GM19238 (cell line): ENCODE measurements at regions not wholly inside any gene's neighbourhood (a gene's known extent, or its start where the extent isn't known, plus 50 kb on each side); places are given as distances from the start of the nearest gene placed in this dataset.

Experiments
- DNase-seq: peaks from one replicate; pipeline ENCODE4 v3.0.0; 2011; ENCODE audit warnings: low spot score; ENCODE audit not compliant: insufficient read length

DNA sequence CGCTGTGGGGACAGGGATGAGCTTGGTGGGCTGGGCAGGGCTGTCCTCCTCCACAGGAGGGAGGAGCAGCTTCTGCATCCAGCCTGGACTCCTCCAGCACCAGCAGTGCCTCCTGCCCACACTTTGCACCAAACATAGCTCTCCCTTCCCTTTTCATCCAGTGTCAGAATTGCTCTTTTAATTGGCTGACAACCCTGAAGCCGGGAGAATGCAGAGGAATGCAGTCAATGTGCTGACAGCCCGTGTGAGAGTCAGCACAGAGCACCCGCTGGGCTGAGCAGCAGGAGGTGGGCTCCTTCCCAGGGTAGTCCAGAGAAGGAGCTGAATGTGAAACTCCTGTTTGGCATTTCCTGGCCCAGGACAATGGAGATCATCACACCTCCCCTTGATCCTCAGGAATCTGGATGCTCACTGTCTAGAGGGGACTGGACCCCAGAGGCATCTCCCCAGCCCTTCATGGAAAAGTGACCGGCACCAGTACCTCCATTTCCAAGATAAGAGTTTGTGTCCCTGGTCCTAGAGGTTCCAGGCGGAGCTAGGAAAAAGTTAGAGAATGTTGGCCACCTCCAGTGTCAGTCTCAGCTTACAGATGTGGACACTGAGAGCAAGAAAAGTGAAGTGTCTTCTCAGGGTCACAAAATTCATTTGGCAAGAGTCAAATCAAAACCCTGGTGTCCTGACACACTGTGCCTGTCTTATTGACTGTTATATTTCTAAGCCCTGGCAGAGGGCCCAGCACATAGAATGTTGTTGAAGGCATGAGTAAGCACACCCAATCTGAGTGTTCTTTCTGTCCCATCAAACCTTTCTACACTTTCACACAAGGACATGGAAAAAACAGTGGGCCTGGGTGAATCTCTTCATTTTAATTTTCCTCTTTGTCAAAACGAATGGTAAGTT, 202.1 kb downstream of the SNX18 start:
- DNase-seq: no peak

DNA sequence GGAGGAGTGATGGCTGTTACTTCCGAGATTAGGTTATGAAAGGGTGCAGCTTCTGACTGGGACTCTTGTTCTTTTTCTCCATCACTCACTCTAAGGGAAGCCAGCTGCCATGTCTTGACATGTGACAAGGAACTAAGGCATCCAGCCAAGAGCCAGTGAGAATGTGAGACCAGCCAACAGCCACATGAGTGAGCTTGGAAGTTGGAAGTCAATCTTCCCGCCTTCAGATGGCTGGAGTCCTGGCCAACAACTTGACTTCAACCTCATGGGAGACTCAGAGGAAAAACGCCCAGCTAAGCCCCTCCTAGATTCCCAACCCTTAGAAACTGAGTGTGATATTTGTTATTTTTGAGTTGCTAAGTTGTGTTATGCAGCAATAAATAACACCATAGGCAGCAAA, 201.1 kb downstream of the SNX18 start:
- DNase-seq: no peak

- no peak for DNase-seq
These were observed 200.3 kb downstream of the SNX18 start for GRCh38 chr5:54717870-54718269.

DNA sequence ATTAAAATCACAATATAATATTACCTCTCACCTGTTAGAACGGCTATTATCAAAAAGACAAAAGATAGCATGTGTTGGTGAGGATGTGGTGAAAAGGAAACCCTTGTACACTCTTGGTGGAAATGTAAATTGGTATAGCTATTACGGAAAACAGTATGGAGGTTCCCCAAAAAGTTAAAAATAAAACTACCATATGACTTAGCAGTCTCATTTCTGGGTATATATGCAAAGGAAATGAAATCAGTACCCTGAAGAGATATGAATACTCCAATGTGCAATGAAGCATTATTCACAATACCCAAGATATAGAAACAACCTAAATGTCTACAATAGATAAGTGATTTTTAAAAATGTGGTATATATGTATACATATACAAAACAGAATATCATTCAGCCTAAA, 199.9 kb downstream of the SNX18 start:
- no peak for DNase-seq

GRCh38 chr5:54713923-54714581, 196.5 kb downstream of the SNX18 start:
- DNase-seq: no peak

- no peak for DNase-seq
These were observed 191.5 kb downstream of the SNX18 start for GRCh38 chr5:54709096-54709495.

DNA sequence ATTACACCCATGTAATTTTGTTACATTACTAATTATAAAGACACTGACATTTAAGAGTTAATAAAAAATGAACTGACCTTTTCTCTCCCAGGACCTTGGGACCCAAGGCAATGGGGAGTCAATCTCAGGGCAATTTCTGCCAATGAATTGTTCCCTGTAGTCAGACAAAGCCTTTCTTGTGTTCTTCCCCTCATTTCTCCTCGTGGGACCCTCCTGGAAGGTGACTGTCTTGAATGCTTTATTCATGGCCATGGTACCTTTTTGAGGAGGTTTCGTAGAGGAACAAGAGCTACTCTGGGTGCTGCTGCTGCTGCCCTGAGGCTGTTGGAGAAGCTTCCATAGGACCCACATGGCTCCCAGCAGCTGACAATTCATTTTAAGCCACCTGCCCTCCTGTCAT, 190.3 kb downstream of the SNX18 start:
- DNase-seq: no peak

- no peak for DNase-seq
These were observed 188.6 kb downstream of the SNX18 start for GRCh38 chr5:54705994-54706653.

GRCh38 chr5:54704825-54705224, 187.3 kb downstream of the SNX18 start:
- DNase-seq: no peak

GRCh38 chr5:54704333-54704732, 186.8 kb downstream of the SNX18 start:
- no peak for DNase-seq

DNA sequence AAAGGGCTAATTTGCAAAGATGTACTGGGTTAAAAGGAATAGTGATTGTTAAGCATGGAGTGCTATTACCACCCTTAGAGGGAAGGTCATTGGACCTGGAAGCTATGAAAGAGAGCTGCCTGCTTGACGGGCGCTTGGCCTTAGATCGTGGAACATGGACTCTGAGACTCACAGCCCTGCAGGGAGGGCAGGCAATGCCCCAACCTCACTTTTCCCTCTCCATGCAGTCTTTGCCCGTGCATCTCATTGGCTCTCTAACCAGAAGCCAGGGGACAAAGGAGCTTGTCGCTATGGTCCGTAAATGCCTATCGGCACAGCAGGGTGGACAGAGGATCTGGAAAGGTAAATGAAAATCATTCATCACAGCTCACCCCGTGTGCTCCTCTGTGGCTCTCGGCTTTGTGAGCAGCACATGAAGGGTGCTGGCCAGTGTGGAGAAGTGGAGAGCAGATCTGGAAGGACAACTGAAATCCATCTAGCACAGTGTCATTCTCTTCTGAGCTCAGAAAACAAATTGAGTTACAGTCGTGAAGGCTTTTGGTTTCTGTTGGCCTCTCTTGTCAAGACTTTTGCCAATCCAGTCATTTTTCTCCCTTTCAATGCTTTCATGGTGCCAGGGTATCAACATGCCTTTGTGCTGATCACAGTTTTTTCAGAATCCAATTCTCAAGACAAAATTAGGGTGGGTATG, 186.2 kb downstream of the SNX18 start:
- no peak for DNase-seq

GRCh38 chr5:54703133-54703532, 185.6 kb downstream of the SNX18 start:
- no peak for DNase-seq

- DNase-seq: no peak
These were observed 184.9 kb downstream of the SNX18 start for GRCh38 chr5:54702470-54702869.

GRCh38 chr5:54700986-54701578, 183.5 kb downstream of the SNX18 start:
- no peak for DNase-seq

GRCh38 chr5:54696931-54697330, 179.4 kb downstream of the SNX18 start:
- no peak for DNase-seq

- no peak for DNase-seq
These were observed 178.8 kb downstream of the SNX18 start for GRCh38 chr5:54696346-54696745.

GRCh38 chr5:54695198-54695966, 177.8 kb downstream of the SNX18 start:
- DNase-seq: no peak

DNA sequence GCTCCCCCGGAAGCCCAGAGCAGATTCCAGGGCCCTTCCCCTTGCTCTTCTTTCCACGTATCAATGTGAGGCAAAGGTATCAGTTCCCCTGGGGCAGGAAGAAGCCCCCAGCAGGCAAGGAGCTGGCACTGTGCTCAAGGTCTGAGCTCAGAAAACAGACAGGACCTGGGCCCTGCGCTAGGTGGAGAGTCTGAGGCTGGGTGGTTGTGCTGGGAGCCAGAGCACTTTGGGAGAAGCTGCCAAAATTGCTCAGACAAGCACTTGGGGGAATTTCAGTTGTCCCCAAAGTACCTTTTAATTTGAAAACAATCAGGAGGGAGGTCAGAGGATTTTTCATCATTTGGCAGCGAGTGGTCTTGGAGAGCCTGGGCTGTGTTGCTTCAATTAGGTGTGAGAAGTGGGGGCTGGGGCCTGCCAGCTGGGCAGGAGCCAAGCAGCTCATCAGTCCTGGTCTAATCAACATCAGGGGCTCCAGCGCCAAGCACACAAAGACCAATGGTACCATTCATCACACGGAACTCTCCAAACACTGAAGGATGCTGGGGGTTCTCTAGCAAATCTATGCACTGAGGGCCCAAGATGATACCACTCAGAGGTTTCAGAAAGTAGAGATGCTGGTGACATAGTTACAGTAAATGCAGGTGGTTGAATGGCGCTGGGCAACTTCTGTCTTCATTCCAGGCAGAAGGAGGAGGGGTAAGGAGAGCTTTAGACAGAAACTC, 176.5 kb downstream of the SNX18 start:
- no peak for DNase-seq

DNA sequence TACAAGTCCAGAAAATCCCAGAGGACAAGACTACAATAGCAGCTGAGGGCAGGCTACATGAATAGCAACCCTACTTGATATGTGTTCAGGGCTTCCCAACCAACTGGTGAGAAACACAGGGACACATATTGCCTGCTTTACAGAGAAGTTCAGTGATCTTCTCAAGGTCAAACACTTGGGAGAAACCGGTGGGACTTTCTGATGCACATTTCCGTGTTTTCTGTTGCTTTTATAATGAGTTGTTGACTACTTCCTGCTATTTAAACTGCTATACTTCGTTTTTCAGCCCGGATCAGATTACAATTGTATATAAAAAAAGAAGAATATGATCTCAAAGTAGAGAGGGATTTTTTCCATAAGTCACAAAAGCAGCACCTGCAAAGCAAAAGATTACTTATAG, 175.1 kb downstream of the SNX18 start:
- DNase-seq: no peak

DNA sequence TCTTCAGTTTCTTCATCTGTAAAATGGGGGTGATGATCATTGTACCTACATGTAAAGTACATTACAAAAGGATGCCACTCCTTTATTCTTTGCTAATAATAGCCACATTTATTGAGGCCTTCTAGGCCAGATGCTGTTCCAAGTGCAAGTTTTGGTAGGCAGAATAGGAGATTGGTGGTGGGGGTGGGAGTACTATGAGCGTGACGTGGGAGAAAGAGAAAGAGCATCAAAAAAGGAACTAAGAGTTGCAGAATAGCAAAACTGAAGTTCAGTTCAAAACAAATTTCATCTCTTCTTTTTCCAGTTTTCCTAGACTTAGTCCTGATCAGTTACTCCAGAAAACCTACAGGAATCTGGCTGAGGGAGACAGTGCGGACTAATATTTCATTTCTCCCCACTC, 174.1 kb downstream of the SNX18 start:
- DNase-seq: no peak
